HG02678 (cell line): ENCODE measurements at regions not wholly inside any gene's neighbourhood (a gene's known extent, or its start where the extent isn't known, plus 50 kb on each side); places are given as distances from the start of the nearest gene placed in this dataset.

Experiments
- ATAC-seq: cut with Tn5 transposase; IDR thresholded peaks from one replicate; pipeline ENCODE4 v1.9.1; 2021; ENCODE audit warnings: mild to moderate bottlenecking, moderate library complexity; ENCODE audit not compliant: unreplicated experiment

DNA sequence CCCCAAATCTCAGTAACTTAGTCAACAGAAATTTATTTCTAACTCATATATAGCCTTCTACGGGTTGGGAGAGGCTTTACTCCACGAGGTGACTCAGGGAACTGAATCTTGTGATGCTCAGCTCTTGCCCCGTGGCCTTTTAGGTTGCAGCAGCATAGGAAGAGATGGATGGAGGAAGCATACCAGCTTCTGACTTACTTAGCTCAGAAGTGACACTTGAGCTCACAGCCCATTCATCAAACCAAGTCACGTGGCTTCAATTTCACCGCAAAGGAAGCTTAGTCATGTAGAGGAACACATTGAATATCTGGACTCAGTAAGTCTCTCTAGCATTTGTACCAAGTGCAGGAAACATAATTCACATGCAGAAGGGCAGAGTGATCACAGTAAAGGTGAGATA, 124.1 kb upstream of the KCNN2 start:
- ATAC-seq, result no peak

DNA sequence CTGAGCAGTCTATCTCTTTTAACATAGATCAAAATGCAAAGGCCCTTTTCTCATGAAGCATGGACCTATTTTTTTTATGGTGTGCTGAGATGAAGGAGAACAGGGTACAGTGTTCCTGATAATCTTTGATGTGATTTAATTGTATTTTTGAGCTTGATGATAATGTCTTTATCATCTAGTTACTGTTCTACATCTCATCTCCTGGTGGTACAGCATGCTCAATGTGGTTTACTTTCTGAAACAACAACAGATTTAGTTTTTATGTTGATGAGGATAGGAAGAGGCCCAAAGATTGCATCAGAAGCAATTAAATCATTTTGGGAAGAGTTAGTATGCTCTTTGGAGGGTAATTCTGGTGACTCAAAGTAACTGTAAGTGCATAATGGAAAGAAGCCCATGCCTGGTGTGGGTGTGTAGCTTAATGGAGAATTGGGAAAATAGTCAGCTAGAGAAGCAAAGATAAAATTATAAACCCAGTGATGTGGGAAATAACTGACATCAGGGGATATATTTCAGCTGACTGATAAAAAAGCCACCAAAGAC, 123.0 kb upstream of the KCNN2 start:
- no peak for ATAC-seq

DNA sequence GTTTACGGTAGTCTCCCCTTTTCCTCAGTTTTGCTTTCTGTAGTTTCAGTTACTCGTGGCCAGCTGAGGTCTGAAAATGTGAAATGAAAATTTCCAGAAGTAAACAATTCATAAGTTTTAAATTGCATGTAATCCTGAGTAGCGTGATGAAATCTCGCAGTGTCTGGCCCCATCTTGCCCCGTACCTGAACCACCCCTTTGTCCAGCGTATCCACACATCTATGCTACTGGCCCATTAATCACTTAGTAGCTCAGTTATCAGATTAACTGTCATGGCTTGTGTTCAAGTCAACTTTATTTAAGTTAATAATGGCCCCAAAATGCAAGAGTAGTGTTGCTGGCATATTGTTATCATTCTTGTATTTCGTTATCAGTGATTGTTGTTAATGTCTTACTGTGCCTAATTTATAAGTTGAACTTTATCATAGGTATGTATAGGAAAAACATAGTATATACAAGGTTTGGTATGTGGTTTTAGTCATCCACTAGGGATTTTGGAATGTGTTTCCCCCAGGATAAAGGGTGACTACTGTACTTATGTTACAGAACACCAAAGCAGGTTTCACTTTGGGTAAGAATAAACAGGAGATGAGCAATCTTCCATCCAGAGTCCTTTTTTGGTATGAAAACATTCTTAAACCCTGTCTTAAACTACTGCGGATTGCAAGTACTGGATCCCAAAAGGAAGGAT, 118.4 kb upstream of the KCNN2 start:
- ATAC-seq, result no peak

DNA sequence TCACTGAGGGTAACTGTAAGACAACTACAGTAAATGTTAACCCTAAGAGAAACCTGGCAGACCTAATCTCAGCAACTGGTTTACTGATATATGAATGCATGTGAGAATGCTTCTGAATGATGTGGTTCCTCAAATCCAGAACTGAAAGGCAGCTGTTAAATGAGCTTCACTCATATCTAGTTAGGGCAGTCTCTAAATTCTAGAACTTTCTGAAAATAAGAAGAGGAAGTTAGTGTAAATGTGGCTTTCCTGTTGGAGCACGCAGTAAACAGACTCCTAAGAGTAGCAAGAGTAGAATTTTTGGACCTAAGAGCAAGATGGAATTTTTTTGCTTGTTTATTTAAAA, 117.9 kb upstream of the KCNN2 start:
- no peak for ATAC-seq

- ATAC-seq, result no peak
Measured at GRCh38 chr5:114249823-114250222, 112.0 kb upstream of the KCNN2 start.

DNA sequence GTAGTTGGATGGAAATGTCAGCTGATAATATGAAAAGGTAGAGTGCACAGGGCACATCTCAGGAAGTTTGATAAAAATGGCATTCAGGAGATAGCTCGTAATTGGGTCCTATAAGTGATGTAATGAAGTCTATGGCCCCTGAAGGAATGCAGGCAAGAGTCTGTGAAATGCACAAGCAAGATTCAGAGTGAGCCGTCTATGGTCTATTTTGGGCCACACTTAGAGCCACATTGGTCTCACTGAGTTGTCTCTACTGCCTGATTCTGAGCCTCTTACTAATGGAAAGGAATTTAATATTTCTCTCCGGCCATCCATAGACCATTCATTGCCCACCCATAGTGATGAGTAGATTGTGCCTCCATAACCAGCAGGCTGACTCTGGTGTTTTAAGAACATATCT, 111.3 kb upstream of the KCNN2 start:
- no peak for ATAC-seq

DNA sequence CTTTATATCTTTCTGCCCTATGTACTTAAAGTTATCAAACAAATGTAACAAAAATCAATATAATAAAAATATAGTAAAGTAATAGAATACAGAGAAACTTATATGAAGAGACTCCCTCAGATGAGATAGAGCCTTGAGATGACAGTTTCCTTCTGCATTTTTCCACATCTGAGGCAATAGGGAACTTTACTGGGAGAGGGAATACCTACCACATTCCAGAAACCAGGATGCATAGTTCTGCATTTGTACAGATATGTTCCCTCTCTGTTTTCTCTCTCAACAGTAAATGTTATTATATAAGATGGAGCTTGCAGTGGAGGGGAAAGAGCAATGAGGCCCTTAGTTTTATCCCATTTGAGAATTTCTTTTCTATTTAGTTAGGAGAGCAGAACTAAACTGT, 109.6 kb upstream of the KCNN2 start:
- no peak for ATAC-seq

GRCh38 chr5:114255260-114255659, 106.6 kb upstream of the KCNN2 start:
- no peak for ATAC-seq

DNA sequence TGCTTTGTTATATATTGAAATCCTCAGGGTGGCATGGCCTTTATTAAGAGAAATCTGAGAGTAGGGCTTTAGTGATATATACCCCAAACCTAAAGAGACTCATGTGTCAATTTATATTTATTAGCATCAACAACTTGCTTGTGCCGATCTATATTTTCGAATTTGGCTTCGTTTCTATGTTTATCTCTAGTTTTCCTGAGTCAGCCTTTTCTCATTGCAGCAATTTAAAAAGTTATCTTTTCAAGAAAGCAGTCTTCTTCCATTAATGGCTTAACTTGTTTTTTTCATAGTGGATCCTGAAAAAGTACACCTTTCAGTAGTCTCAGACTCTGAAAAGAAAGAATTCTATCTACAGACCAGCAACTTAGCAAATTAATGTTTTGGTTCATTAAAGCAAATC, 99.9 kb upstream of the KCNN2 start:
- no peak for ATAC-seq

DNA sequence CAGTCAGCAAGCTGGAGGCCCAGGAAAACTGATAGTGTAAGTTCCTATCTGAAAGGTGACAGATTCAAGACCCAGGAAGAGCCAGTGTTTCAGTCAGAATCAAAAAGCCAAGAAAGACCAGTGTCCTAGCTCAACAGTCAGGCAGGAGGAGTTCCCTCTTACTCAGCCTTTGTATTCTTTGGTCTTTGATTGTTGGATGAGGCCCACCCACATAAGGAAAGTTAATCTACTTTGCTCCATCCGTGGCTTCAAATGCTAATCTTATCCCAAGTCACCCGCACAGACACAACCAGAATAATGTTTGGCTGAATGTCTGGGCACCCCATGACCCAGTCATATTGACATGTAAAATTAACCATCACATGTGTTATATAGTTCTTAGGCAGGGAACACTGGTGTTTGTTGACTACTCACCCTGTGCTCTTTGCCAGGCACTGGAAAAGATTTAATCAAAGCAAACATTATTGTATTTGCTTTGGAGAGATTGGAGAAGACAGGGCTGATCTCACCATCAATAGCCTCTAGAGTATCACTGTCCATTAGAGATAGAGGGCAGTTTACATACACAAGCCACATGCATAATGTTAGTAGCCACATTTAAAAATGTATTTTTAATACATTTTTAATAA, 96.3 kb upstream of the KCNN2 start:
- ATAC-seq, result no peak

GRCh38 chr5:114266374-114266773, 95.5 kb upstream of the KCNN2 start:
- ATAC-seq, result no peak

- no peak for ATAC-seq
Measured at GRCh38 chr5:114296191-114296590, 65.7 kb upstream of the KCNN2 start.

DNA sequence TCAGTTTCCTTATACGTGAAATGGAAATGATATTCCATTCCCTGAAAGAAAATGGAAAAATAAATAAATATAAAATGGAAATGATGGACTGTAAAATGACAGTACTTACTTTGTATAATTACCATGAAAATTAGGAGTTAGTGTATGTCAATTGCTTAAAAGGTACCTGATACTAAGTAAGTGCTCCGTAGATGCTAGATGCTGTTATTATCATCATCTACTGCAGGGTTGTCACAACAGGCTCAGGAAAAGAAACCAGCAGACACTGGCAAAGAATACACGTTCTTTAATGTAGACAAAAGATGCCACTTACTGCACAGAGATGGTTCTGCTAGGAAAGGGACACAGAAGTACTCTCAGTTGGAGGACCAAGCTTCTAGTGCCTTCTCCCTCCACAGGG, 64.0 kb upstream of the KCNN2 start:
- no peak for ATAC-seq

- no peak for ATAC-seq
Measured at GRCh38 chr5:114305402-114306207, 56.3 kb upstream of the KCNN2 start.

GRCh38 chr5:114308017-114308416, 53.9 kb upstream of the KCNN2 start:
- ATAC-seq, result no peak

GRCh38 chr5:114308508-114308907, 53.4 kb upstream of the KCNN2 start:
- ATAC-seq, result no peak

DNA sequence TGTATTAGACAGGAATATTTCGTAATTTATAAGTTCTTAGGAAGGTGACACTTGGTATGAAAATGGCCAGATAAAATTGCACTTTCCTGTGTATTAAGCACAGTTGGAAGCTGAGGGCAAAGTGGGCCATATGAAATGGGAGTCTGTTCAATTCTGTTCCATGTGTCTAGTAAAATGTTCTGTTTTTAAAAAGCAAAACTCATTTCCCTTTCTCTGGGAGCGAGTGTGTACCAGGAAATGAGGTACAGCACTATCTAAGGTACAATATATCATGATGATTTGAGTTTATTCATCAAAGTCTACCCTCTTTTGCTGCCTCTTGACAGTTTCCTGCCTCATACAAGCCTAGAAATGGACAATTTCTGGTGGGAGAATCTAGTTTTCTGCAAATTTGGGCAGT, 51.2 kb upstream of the KCNN2 start:
- ATAC-seq, result no peak

DNA sequence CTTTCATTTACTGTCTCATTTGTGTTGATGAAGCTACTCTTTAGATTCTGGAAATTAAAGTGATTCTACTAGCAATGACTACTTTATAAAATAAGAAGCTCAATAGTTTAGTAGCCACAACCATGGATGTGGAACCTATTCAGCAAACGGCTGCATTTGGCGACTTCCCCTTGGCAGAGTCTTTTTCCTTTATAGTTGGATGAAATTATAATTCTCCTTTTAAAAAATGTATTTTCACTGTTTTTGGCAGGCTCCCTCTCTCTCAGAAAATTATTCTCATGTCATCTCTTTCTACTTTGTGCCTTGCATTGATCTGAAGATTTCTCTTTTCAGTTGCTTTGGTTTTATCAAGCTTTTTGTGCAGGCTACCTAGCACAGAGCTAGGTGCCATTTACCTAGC, 50.6 kb upstream of the KCNN2 start:
- ATAC-seq, result no peak

- no peak for ATAC-seq
Measured at GRCh38 chr5:114311968-114312367, 49.9 kb upstream of the KCNN2 start.
